GM12872 (cell line): ENCODE measurements at regions not wholly inside any gene's neighbourhood (a gene's known extent, or its start where the extent isn't known, plus 50 kb on each side); places are given as distances from the start of the nearest gene placed in this dataset.

ENCODE experiments used
- CTCF ChIP-seq: IDR thresholded peaks from 3 replicates; pipeline ENCODE4 v1.5.1; 2011; ENCODE audit warnings: low read depth, mild to moderate bottlenecking, low read length, moderate library complexity; ENCODE audit not compliant: insufficient read depth

- TF ChIP-seq CTCF = no peak
These were observed 227.3 kb upstream of the RTL1 start for GRCh38 chr14:101130861-101131260.

- no peak for TF ChIP-seq CTCF
These were observed 228.0 kb upstream of the RTL1 start for GRCh38 chr14:101131451-101131916.

GRCh38 chr14:101132051-101132571 lies 228.6 kb upstream of the RTL1 start:
- TF ChIP-seq CTCF = no peak

GRCh38 chr14:101132588-101132987 lies 229.1 kb upstream of the RTL1 start:
- TF ChIP-seq CTCF = no peak

GRCh38 chr14:101133068-101133467 lies 229.5 kb upstream of the RTL1 start:
- TF ChIP-seq CTCF = no peak

- TF ChIP-seq CTCF = no peak
These were observed 230.7 kb upstream of the RTL1 start for GRCh38 chr14:101134161-101134631.

GRCh38 chr14:101134851-101135433 lies 231.4 kb upstream of the RTL1 start:
- TF ChIP-seq CTCF = no peak
